Endothelial cell (in vitro differentiated cells): ENCODE measurements at regions not wholly inside any gene's neighbourhood (a gene's known extent, or its start where the extent isn't known, plus 50 kb on each side); places are given as distances from the start of the nearest gene placed in this dataset.

Source experiments
- DNase-seq: peaks from one replicate; pipeline ENCODE4 v3.0.0; 2021; ENCODE audit warnings: low spot score
- H3K27ac Mint-ChIP-seq: one replicate; pipeline ENCODE4 v1.8.0; 2021; ENCODE audit warnings: mixed read lengths, inconsistent platforms; ENCODE audit not compliant: unreplicated experiment
- H3K27me3 Mint-ChIP-seq: one replicate; pipeline ENCODE4 v1.8.0; 2021; ENCODE audit warnings: mild to moderate bottlenecking, moderate library complexity, mixed read lengths, inconsistent platforms; ENCODE audit not compliant: unreplicated experiment
- H3K36me3 Mint-ChIP-seq: one replicate; pipeline ENCODE4 v1.8.0; 2021; ENCODE audit warnings: mild to moderate bottlenecking, low read depth, mixed read lengths, inconsistent platforms; ENCODE audit not compliant: unreplicated experiment
- H3K4me1 Mint-ChIP-seq: one replicate; pipeline ENCODE4 v1.8.0; 2021; ENCODE audit warnings: mild to moderate bottlenecking, mixed read lengths, inconsistent platforms; ENCODE audit not compliant: unreplicated experiment
- H3K4me3 Mint-ChIP-seq: one replicate; pipeline ENCODE4 v1.8.0; 2021; ENCODE audit warnings: mild to moderate bottlenecking, mixed read lengths, inconsistent platforms; ENCODE audit not compliant: unreplicated experiment
- H3K9me3 Mint-ChIP-seq: one replicate; pipeline ENCODE4 v1.8.0; 2021; ENCODE audit warnings: mixed read lengths, inconsistent platforms; ENCODE audit not compliant: unreplicated experiment
- CTCF ChIP-seq: fragments of 200-600 bp; sonication (generic); IDR thresholded peaks from one replicate; pipeline ENCODE4 v1.5.0; 2021; ENCODE audit warnings: antibody characterized with exemption; ENCODE audit not compliant: unreplicated experiment

GRCh38 chr6:14927398-14927797 is 318.5 kb upstream of the JARID2 start:
- no peak for TF ChIP-seq CTCF
- Mint-ChIP-seq H3K4me1 (peaks cover 22% of the 10 kb centered on the region), H3K9me3 (no peaks in the 10 kb centered on the region), H3K27me3 (peaks cover 2% of the 10 kb centered on the region), H3K36me3 (no peaks in the 10 kb centered on the region), H3K4me3 (no peak overlapping the region), H3K27ac (no peak overlapping the region)
- no peak for DNase-seq

DNA sequence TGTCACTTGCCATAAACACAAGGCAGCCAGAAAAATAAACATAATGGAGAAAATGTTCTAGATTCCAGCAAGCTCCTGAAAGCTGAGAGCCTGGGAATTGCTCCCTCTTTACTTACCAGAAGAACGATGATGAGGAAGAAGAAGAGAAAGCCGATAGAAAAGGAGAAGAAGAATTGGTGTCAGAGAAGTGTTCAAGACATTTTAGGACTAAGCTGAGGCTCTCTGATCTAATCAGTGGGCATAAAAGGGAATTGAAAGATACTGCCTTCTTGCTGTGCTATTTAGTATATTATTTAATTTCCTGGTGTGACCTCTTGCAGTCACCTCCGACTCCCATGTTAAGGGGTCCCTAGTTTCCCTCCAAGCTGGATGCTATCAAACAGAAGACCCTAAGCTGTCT is 316.6 kb upstream of the JARID2 start:
- peaks cover 16% of the 10 kb centered on the region for H3K4me1 Mint-ChIP-seq

DNA sequence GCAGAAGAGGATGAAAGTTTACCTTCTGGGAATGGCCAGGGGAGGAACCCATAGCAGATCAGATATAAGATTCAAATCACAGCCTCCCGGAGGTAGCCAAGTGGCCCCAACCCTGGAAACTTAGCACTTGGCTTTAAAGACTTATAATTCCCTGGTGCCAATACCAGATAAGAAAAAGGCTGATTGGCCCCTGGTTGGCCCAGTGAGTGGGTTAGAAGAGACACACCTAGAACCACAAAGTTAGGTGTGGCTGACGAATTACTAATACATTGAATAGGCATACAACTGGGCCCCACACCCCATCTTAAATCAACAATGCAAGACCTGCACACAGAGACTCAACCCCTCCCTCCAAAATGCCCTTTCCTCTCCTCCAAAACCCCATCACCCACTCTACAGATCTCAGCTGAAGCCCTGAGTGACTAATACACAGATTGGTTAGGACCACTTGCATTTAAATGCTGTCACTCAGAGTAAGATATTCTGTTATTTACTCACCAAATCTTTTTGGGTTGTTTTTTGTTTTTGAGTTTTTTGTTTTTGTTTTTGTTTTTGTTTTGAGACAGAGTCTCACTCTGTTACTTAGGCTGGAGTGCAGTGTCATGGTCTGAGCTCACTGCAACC is 315.4 kb upstream of the JARID2 start:
- TF ChIP-seq CTCF: no peak
- H3K4me3 Mint-ChIP-seq: no peak overlapping the region
- no peaks in the 10 kb centered on the region for H3K36me3 Mint-ChIP-seq
- no peak overlapping the region for H3K27ac Mint-ChIP-seq
- no peaks in the 10 kb centered on the region for H3K27me3 Mint-ChIP-seq
- H3K9me3 Mint-ChIP-seq: no peaks in the 10 kb centered on the region
- no peak for DNase-seq
- H3K4me1 Mint-ChIP-seq: peaks cover 9% of the 10 kb centered on the region

More for the DNA sequence above, 316.6 kb upstream of the JARID2 start:
- no peak overlapping the region for H3K27ac Mint-ChIP-seq
- no peaks in the 10 kb centered on the region for H3K36me3 Mint-ChIP-seq
- no peak for DNase-seq
- no peaks in the 10 kb centered on the region for H3K27me3 Mint-ChIP-seq
- no peaks in the 10 kb centered on the region for H3K9me3 Mint-ChIP-seq
- TF ChIP-seq CTCF: no peak
- H3K4me3 Mint-ChIP-seq: no peak overlapping the region

DNA sequence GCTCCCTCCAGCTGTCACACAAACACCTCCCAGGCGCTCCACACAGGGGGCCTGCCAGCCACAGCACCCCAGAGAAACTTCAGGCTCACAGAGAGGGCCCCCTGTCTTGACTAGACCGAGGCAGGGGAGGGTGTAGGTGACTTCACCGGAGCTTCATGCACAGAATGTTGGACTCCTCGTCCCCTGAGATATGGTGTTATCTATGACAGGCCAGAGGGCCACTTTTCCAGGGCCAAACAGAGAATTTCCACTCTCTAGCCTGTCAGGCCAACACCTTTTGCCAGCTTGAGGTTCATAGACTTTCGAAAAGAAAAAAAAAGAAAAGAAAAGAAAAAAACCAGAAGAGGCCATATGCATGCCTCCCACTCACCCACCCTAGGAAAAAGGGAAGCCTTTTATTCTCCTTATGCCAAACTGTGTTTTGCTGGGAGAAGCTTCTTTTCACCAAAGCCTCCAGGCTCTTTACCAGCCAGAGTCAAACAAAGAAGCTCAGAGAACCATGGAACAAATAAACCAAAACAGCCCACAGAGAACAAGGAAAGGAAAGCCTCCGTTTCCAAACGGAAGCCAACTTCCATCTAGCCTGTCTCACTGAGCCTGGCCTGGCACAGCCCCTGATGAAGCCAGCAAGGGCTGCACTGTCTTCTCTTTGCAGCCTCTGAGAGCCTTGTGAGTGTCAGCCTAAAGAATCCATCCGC is 313.2 kb upstream of the JARID2 start:
- peaks cover 9% of the 10 kb centered on the region for H3K4me1 Mint-ChIP-seq
- H3K27ac Mint-ChIP-seq: no peak overlapping the region
- no peak overlapping the region for H3K4me3 Mint-ChIP-seq
- H3K36me3 Mint-ChIP-seq: no peaks in the 10 kb centered on the region
- DNase-seq: no peak
- no peaks in the 10 kb centered on the region for H3K9me3 Mint-ChIP-seq
- TF ChIP-seq CTCF: no peak
- H3K27me3 Mint-ChIP-seq: no peaks in the 10 kb centered on the region

- Mint-ChIP-seq H3K4me3 (no peak overlapping the region), H3K36me3 (no peaks in the 10 kb centered on the region), H3K27me3 (no peaks in the 10 kb centered on the region), H3K27ac (no peak overlapping the region), H3K4me1 (peaks cover 9% of the 10 kb centered on the region), H3K9me3 (no peaks in the 10 kb centered on the region)
- no peak for DNase-seq
- no peak for TF ChIP-seq CTCF
These were observed 312.7 kb upstream of the JARID2 start for GRCh38 chr6:14933183-14933544.
